HG03565 (cell line): ENCODE measurements at regions not wholly inside any gene's neighbourhood (a gene's known extent, or its start where the extent isn't known, plus 50 kb on each side); places are given as distances from the start of the nearest gene placed in this dataset.
"Not testable (repeated sequence)": the region's sequence is repeated elsewhere in the genome, so short reads cannot be mapped to it uniquely, and the experiment has no call there.

ENCODE experiments used
- ATAC-seq: cut with Tn5 transposase; IDR thresholded peaks from one replicate; pipeline ENCODE4 v1.9.1; 2021; ENCODE audit warnings: mild to moderate bottlenecking, moderate library complexity; ENCODE audit not compliant: unreplicated experiment

DNA sequence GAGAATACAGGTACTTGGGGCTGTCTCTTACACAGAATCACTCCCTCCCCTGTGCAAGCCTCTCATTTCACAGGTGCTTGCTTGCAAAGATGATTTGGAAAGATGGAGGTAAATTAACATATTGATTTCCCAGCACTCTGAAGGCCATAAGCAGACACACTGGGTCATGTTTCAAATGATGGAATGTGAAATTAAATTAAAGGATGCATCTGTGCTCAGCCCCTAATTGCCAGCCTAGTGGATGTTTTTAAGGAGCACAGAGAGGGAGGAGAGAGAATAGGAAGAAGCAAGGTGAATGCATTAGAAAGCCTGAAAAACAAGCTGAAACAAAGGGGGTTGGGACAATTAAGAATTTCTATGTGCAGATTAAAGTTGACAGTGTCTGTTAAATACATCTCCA lies 96.1 kb upstream of the GRIP1 start:
- no peak for ATAC-seq

DNA sequence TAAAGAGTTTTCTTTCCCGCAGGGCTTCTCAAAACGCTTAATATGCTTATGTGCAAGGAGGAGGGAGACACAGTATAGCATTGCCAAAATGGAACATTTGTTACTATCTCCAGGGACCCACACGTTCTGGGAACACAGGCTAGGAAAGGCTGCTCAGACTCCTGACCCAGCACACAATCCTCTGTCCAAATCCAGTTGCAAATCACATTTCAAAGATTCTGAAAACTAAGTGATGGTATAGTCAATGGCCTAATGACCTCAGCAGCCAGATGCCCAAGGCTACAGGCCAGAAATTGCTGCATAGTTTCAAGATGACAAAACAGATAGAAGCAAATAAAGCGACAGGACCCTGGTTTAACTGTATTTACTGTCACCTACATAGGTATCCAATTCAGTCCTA lies 97.0 kb upstream of the GRIP1 start:
- ATAC-seq: no peak

DNA sequence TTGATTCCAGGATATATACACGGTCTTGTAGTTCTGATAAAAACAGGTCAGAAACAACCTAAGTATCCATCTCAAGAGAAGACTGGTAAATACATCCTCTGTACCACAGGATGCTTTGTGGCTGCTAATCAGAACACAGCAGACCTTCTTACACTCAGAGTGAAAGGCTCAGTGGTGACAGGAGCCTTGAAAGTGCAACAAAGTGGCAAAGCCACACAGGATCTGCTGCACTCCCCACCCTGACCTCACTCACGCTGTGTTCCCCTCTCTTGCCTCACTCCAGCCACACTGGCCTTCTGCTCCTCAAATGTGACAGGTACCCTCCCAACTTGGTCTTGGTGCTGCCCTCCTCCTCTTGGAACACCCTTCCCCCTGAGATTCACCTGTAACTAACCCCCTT lies 98.1 kb upstream of the GRIP1 start:
- peak; percentile 100 for ATAC-seq

DNA sequence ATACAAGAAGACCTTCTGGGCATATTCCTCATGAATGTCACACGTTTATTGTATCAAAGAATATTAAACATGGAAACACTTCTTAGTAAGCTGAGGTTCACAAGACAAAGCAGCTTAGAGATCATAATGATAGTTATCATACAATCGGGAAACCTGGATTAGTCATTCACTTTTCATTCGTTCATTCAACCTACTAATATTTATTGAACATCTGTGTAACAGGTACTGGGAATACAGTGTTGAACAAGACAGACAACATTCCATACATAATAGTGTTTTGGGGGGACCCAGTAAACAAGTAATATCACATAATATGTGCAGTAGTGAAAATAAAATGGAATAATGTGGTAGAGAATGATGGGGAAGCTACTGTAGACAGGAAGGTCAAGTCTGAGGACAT lies 100.6 kb upstream of the GRIP1 start:
- no peak for ATAC-seq

DNA sequence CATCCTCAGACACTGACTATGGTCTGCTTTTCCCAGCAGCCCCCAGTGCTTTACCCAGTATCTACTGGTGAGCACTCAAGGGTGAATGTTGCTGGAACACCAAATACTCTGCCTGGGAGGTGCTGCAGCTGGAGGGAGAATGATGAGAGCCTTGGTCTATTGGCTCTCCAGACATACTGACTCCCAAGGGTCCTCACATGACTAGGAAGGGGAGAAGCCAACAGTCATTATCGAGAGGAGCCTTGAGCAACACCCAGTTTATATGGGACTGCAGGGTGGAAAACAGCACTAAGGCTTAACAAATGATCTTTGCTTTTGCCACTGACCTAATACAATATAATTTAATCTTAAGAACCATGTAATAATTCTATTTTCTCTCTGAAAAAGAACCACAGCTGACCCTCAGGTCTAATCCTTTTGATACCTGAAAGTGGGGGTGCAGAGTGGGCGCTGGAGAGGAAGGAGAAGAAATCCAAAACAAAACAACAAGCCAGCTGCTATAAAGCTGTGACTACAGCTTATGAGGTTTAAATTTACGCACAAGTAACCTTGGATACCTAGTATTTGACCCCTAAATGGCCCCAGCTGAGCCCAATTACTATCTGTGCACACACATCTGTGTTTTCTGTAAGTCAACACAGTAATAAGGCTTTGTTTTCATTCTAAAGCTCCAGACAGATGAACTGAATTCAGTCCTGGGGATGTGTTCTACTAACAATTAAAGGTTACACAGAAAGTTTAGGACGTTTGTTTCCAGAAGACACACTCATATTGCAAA lies 107.8 kb upstream of the GRIP1 start:
- ATAC-seq: no peak

DNA sequence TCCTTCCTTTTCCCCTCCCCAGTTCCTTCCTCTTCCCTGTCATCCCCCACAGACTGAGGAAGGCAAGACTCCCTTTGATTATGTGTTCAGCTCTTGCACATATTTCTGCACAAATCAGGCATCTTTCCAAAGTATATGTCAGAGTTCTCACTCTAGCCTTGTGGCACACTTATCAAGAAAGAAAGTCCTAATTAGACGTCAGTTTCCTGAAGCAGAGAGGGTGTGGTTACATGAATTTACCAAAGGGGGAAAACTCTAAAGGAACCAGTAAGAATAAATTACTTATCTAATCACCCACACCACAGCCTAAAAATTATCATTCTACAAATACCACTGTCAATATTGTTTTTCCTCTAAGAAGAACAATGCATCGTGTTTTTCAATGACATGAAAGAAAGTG lies 120.7 kb upstream of the GRIP1 start:
- ATAC-seq: no peak

DNA sequence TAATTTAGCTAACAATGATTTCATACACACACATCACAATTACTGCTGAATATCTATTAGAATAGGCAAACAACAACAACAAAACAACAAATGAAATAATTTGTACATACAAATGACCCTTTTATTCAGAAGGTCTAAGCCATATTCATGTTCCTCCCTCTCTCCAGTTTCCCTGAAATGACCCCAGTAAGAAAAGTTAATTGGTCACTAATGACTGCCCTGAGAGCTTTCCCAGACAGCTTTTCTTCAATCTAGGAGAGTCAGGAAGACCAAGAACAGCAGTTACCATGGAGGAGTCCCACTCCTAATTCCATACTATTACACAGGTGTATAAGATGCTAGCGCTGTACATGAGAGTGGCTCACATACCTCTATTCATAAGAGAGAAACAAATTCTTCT lies 121.2 kb upstream of the GRIP1 start:
- no peak for ATAC-seq

DNA sequence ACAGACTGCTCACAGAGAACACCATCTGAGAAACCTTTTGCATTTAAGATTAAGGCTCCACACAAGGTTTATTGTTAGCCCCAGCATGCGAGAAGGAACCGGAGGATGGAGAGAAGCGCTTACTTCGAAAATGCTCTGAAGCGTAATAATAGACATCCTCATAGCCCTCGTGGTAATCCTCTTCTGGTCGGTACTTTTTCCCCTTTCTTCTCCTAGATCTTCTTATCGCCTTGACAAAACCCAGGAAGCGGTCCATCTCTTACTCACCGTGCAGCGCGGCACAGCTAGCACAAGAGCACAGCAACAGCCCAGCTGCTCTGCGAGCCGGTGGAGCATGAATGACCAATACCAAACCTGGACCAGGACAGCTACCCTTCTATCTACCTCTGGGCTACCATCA lies 125.1 kb upstream of the GRIP1 start:
- ATAC-seq: no peak

DNA sequence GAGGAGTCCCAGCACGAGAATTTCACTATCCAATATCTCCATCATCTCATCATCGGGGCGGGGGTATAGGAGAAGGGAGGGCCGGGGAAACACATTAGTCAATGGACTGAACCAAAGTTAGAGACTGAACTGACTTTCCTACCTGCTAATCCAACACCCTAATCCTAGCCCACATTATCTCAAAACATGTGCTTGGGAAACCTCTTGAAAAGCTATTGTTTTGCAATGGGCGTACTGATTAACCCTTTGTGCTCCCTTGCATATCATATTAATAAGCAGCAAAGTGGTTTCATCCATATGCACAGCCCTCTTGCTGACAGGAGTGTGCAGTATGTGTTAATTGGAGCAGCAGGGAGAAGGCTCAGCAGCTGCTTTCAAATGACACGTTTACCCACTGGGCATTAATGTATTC lies 125.7 kb upstream of the GRIP1 start:
- no peak for ATAC-seq

DNA sequence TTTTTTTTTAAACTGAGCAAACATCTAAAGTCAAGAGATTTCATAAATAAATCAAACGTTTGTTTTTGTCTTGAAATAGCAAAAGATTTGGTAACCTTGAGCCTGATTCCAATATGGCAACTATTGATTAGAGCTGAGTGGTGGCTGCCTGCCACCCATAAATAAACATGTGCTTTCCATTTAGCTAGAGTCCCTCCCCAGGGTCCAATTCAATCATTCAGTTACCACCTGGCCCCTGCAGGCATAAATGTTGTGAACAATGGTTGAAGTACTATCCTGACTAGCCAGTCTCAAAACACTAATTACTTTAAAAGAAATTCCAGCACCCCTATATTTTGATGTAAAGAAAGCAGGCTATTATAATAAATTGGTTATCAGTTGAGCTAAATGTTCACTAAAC lies 129.7 kb upstream of the GRIP1 start:
- ATAC-seq: no peak

DNA sequence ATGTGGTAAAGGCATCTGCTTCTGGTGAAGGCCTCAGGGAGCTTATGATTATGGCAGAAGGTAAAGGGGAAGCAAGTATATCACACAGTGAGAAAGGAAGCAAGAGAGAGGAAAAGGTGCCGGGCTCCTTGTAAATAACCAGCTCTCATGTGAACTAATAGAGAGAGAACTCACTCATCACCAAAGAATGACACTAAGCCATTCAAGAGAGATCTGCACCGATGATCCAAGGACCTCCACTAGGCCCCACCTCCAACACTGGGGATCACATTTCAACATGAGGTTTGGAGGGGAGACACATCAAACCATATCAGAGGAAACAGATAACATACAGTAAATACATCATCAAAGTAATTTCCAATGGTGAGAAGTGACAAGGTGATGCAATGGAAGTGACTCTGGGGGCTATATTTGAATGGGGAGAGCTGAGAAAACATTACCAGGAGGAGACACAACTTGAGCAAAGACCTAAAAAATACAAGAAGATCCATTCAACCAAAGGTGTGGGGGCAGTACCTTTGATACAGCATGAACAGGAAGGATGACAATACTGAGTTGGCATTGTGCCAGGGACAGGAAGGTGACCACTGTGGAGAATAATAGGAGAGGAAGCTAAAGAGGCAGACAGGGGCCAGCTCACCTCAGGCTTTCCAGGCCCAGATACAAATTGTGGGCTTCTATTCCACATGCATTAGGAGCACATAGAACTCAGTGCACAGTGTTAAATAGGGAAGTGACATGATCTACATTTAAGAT lies 134.4 kb upstream of the GRIP1 start:
- no peak for ATAC-seq

DNA sequence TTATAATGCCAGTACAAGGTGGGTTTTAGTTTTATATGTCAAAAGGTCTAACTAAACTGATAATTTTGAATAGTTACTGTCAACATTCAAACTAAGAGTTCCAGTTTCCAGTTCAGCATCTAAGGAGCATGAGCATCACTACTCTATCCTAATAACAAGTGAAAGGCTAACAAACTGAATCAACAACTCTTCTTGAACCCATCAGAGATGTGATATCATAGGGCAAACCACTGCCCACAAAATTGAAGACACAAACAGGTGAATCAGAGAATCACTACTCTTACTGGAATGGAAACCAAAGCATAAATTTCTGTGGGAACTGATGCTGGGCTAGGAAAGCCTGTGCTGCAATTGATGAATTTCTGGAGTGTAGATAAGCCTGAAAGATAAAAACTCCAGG lies 140.7 kb upstream of the GRIP1 start:
- no peak for ATAC-seq

DNA sequence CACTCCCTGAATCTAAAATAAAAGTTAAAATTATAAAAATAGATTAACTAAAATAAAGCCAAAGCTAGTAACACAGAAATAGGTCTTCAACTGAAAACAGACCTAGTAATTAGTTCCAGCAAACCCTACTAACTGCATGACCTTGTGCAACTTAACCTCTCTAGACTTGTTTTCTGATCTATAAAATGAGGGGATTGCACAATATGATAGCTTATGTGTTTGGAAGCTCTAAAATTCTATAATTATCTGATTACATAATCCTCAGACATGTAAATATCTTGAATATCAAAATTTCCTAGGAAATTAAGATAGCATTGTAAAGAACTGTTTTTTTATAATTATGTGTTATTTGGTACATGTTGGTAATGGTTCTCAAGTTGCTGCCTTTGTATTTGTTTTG lies 144.1 kb upstream of the GRIP1 start:
- ATAC-seq: no peak

DNA sequence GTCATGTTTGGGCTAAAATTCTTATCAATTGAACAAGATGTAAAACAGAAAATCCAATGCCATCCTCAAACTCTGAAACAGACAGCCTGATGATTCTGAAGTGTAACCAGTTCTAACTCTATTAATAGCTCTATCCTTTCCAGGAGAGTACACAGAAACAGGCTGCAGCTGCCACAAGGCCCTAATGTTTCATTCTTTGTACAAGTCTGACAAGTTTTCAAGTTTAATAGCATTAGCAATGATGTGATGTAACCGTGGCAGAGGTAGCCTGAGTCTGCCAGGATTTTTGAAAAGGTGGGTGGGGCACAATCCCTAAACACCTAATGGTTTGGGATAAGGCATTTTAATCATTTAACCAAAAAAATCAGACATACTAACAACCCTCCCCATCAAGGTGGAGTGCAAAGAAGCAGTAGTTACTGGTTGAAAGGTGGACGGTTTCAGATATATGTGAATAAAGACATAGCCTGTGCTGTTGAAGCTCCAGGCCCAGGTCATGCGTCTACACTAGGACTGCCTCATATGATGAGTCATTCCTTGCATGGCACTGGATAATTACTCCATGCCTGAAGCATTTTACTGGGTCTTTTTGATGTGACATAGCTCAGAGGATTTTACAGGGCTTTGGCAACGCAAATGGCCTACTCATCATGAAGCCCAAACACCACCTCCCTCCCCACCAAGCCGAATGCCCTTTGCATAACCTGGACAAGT lies 145.1 kb upstream of the GRIP1 start:
- ATAC-seq: no peak

DNA sequence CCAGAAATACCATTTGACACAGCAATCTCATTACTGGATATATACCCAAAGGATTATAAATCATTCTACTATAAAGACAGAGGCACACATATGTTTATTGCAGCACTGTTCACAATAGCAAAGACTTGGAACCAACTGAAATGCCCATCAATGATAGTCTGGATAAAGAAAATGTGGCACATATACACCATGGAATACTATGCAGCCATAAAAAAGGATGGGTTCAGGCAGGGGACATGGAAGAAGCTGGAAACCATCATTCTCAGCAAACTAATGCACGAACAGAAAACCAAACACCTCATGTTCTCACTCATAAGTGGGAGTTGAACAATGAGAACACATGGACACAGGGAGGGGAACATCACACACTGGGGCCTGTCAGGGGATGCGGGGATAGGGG lies 147.0 kb upstream of the GRIP1 start:
- ATAC-seq: not testable (repeated sequence)

DNA sequence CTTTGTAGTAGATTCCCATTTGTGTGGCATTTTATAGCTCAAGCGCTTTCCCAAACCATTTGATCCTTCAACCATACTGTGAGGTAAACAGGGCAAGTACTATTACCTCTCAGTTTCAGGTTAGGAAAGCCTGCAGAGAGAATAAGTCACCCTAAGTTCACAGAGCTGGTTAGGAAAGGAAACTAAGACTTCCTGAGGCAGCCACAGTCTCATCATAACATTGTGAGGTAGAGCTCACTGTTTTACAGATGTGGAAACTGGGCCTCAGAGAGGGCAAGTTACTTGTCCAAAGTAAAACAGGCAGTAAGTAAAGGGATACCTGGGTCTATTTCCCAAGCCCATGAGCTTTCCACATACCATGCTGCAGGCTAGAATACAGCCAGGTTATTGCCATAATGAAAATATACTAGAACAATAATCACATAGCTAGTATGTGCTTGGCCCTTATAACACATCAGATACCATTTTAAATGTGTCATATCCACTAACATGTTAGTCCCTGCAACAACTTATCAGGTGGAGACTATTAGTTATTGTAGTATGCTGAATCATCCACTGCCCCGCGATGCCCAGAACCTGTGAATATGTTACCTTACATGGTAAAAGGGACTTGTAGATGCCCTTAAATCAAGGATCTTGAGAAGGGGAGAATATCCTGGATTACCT lies 150.9 kb upstream of the GRIP1 start:
- no peak for ATAC-seq

DNA sequence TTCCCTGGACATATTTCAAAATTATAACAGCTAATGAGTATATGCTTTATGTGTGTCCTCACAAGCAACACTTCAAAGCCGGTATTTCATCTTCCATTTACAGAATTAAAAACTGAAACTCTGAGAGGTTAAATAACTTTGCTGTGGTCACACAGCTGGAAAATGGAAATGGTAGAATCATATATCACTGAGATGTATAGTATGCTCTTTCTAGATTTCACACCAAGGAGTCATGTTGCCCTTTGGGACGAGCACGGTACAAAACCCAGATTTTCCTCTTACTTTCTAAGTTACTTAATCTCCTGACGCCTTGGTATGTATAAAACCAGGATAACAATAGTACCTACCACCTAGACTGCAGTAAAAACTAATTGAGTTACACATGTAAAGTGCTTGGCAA lies 152.6 kb upstream of the GRIP1 start:
- no peak for ATAC-seq

DNA sequence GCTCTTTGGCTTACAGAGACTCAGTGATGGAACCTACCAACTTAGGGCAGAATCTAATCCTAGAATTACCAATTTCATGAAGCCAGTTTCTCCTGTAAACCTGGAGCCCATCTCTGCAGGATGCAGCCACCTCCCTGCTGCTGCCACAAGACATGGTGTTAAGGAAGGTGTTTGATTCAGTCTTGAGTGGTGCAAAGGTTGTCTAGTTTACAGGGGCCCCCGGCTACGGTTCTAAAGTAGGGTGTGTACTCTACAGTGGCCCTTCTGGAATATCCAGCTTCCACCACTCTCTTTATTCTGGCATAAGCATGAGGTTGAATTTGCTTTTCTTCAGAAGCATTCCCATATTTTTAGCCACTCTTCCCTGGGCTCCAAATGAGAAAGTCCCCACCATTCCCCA lies 154.1 kb upstream of the GRIP1 start:
- ATAC-seq: no peak

DNA sequence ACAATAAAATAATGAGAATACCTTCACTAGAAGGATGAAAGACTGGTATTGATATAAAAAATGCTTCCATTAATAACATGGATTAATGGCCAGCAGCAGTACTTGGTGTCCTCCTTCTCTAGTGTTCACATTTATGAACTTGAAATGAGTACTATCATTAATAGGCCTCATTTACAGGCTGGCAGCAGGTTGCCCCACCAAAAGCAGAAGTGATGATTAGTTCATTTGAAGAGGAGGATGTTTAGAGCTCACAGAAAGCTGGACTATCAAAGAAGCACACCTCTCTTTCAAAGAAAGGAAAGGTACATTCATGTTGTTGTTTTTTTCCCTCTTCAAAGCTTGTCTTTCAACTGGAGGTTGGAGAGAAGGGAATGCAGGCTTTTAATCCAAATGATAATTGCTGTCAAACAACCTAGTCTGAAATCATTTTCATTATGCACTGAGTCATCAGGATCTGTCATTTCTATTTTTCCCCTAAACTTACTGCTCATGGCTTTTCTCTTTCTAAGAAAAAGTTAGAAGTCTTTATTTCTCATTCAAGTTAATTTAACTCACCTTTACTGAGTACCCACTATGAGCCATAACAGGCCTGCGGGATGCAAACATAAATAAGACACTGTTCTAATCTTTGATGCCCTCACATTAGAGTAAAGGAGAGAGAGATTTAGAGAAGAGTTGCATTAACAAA lies 157.9 kb upstream of the GRIP1 start:
- no peak for ATAC-seq

DNA sequence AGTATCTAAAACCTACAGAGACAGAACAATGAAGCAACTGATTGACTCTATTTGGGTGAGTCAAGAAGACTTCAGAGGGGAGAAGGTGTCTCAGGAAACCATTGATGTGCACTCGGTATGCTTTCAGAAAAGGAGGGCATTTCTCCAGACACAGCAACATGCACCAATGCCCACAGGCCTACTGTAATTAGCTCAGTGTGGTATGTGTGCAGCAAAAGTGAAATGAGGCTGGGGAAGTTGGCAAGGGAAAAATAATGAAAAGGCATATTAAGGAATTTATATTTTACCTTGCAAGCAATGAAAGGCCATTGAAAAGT lies 158.4 kb upstream of the GRIP1 start:
- ATAC-seq: no peak

DNA sequence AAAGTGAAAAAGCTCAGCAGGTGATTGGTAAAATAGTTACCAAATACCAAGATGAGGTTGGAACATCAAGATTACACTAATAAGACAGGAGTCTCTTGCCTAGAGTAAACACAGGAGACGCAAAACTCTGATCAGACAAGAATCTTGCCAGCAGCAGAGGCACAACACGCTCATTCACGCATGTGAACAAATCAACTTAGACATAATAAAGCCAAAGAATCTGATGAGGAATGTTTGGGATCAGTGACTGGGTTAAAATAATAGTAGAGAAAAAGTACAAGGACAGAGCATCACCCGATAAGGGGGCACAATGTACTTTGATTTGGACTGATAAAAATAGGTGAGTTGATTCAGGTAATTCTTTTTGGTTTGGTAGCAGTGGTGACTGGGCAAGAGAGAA lies 159.5 kb upstream of the GRIP1 start:
- no peak for ATAC-seq
